Right atrium auricular region (tissue), 2 donors: ENCODE measurements at regions not wholly inside any gene's neighbourhood (a gene's known extent, or its start where the extent isn't known, plus 50 kb on each side); places are given as distances from the start of the nearest gene placed in this dataset.

Experiments used
- DNase-seq: peaks from one replicate; pipeline ENCODE4 v3.0.0-alpha.2; 2019; ENCODE audit warnings: low spot score
- H3K27ac ChIP-seq, 2 donors: fragments of 200-600 bp; sonication (generic); 1 replicate in 1 of 2; 2 replicates in 1 of 2; pipeline ENCODE4 v1.5.1; 2016 to 2019
- H3K27me3 ChIP-seq, 2 donors: fragments of 200-600 bp; sonication (generic); one replicate each; pipeline versions ENCODE4 v1.5.1 to v1.6.0; 2017 to 2019
- H3K36me3 ChIP-seq: fragments of 200-600 bp; sonication (generic); one replicate; pipeline ENCODE4 v1.5.1; 2016
- H3K4me1 ChIP-seq, 2 donors: fragments of 200-600 bp; sonication (generic); one replicate each; pipeline versions ENCODE4 v1.5.1 to v1.6.0; 2017 to 2019
- H3K4me3 ChIP-seq, 2 donors: fragments of 200-600 bp; sonication (generic); 1 replicate in 1 of 2; 2 replicates in 1 of 2; pipeline ENCODE4 v1.5.1; 2017 to 2019; ENCODE audit warnings: mild to moderate bottlenecking in 1 of 2, moderate library complexity in 1 of 2
- H3K9me3 ChIP-seq, 2 donors: fragments of 200-600 bp; sonication (generic); one replicate each; pipeline ENCODE4 v1.5.1; 2019
- CTCF ChIP-seq, 2 donors: fragments of 200-600 bp; sonication (generic); IDR thresholded peaks; one replicate each; pipeline ENCODE4 v1.5.1; 2019; ENCODE audit warnings: antibody characterized with exemption in 2 of 2

DNA sequence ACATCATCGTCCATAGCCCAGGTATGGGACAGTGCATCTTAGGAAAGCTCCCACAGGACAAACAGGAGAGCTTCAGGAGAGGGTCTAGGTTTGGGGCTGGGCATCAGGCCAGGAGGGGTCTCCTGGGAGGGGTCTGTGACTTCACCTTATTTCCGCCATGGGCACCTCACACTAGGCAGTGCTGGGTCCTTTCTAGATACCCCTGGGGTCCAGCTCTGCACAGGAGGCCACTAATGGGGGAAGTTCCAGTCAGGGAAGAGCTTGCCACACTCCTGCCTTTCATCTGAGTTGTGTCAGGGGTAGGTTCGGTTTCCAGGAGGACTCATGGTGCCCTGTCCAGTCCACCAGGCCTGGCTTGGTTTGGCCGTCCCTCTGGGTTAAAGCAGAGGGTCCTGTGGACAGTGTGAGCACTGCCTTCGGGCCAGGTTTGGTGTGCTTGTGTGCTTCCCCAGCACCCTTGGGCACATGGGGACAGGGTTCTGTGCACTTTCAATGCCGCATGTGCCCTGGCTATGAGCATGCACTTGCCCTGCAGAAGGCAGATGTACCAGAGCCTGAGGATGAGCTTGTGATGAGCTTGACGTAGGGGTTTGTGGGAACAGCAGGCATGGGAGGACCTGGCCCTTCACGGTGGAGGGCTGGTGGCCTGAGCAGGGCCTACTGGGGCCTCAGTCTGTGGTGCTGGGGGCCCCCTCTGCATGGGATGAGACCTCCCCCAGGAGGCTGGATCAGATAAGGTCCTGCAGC is 377.7 kb upstream of the NUPR2 start:
- H3K4me3 ChIP-seq, result no peak overlapping the region
- no peaks in the 10 kb centered on the region for H3K4me1 ChIP-seq
- no peak for DNase-seq
- H3K36me3 ChIP-seq, result no peaks in the 10 kb centered on the region
- H3K9me3 ChIP-seq, result peaks cover 0 to 61% of the 10 kb centered on the region in 2 donors
- no peak overlapping the region for H3K27ac ChIP-seq
- no peaks in the 10 kb centered on the region for H3K27me3 ChIP-seq
- no peak for TF ChIP-seq CTCF (IDR thresholded peaks at IDR 0.05)

GRCh38 chr7:56493196-56493595 is 377.0 kb upstream of the NUPR2 start:
- Histone ChIP-seq H3K4me3 (no peak overlapping the region), H3K27me3 (no peaks in the 10 kb centered on the region), H3K36me3 (no peaks in the 10 kb centered on the region), H3K27ac (no peak overlapping the region), H3K9me3 (peaks cover 0 to 59% of the 10 kb centered on the region in 2 donors), H3K4me1 (no peaks in the 10 kb centered on the region)
- no peak for TF ChIP-seq CTCF (IDR thresholded peaks at IDR 0.05)
- DNase-seq, result no peak

- Histone ChIP-seq H3K36me3 (no peaks in the 10 kb centered on the region), H3K27ac (no peak overlapping the region), H3K9me3 (peaks cover 0 to 59% of the 10 kb centered on the region in 2 donors), H3K27me3 (no peaks in the 10 kb centered on the region), H3K4me1 (no peaks in the 10 kb centered on the region), H3K4me3 (no peak overlapping the region)
- no peak for TF ChIP-seq CTCF (IDR thresholded peaks at IDR 0.05)
- DNase-seq, result no peak
These were observed 375.6 kb upstream of the NUPR2 start for GRCh38 chr7:56491636-56492425.

GRCh38 chr7:56483861-56484550 is 367.8 kb upstream of the NUPR2 start:
- no peak for TF ChIP-seq CTCF (IDR thresholded peaks at IDR 0.05)
- H3K9me3 ChIP-seq, result peaks cover 6 to 73% of the 10 kb centered on the region in 2 donors
- no peak for DNase-seq

DNA sequence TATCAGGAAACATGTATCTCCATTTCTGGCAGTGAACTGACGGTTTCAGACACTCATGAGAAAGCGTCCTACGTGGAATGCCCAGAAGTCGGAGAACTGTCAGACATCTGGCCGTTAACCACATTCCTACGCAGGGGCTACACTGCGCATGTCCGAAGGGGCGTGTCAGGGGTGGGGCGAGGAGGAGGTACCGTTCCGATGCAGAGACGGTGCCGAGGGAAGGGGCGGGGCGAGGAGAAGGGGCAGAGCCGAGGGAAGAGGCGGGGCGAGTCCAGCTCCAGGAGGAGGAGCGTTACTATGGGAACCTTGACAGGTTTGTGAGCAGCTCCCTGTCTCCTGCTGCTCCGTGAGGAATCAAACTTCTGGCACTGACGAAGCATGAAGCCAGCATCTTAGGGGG is 366.9 kb upstream of the NUPR2 start:
- TF ChIP-seq CTCF (IDR thresholded peaks at IDR 0.05), result no peak
- Histone ChIP-seq H3K9me3 (peaks cover 6 to 76% of the 10 kb centered on the region in 2 donors), H3K27me3 (no peaks in the 10 kb centered on the region), H3K4me3 (no peak overlapping the region), H3K4me1 (no peaks in the 10 kb centered on the region), H3K36me3 (no peaks in the 10 kb centered on the region), H3K27ac (no peak overlapping the region)
- DNase-seq, result no peak

More at GRCh38 chr7:56483861-56484550, 367.8 kb upstream of the NUPR2 start:
- Histone ChIP-seq H3K27ac (no peak overlapping the region), H3K4me3 (no peak overlapping the region), H3K36me3 (no peaks in the 10 kb centered on the region), H3K27me3 (no peaks in the 10 kb centered on the region), H3K4me1 (no peaks in the 10 kb centered on the region)
